GM21825 (cell line): ENCODE measurements at regions not wholly inside any gene's neighbourhood (a gene's known extent, or its start where the extent isn't known, plus 50 kb on each side); places are given as distances from the start of the nearest gene placed in this dataset.
A peak's percentile ranks its signal among the peaks of the same experiment; 100 is the strongest.

Source experiments
- ATAC-seq: cut with Tn5 transposase; IDR thresholded peaks from one replicate; pipeline ENCODE4 v1.9.1; 2021; ENCODE audit warnings: mild to moderate bottlenecking, moderate library complexity; ENCODE audit not compliant: unreplicated experiment

DNA sequence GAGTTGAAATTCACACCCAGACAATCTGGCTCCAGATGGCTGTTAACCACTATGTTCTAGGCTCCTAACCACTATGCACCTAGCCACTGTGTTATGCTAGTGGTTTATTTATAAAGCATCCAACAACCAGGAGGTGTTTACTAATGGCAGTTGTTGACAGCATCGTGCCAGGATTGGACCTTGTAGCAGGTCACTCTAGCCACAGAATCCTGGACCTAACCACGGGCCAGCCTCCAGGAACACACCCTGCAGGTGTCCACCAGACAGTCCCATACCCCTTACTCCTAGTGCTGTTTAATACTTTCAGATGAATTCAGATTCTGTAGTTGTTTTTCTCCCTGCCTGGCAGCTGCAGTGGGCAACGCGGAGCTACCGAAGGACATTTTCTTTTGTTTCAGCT is 109.4 kb upstream of the MYL2 start:
- ATAC-seq = no peak

DNA sequence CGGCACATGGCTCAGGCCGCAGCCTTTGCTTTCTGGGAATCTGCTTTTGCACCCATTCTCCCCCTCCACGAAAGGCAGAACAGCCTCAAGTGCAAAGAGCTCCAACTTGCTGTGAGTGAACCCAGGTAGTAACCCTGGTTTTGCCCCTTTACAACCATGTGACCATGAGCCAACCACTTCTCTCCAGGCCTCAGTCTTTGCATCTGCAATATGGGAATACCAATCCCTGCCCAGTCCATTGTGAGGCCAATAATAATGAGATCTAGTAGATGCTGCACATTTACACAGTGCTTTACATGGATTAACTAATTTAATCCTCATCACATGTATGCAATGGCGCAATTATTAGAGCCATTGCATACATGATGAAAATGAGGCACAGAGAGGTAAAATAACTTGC is 108.9 kb upstream of the MYL2 start:
- ATAC-seq = no peak

DNA sequence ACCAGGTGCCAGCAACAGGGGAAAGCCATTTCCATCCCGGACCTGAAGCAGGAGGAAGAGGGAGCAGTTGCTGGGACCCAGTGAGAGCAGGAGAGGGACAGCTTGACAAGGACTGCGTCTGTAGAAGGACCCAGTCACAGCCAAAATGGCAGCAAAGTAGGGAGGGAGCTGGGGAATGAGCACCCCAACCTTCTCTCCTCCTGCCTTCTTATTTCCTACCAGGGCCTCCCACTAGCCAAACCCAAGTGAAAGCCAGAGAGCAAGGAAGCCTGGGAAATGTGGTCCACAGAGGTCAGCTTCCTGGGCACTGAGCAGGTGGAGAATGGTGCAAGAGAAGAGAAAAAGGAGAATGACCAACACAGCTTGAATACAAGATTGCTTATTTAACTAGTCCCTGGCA is 108.5 kb upstream of the MYL2 start:
- no peak for ATAC-seq

DNA sequence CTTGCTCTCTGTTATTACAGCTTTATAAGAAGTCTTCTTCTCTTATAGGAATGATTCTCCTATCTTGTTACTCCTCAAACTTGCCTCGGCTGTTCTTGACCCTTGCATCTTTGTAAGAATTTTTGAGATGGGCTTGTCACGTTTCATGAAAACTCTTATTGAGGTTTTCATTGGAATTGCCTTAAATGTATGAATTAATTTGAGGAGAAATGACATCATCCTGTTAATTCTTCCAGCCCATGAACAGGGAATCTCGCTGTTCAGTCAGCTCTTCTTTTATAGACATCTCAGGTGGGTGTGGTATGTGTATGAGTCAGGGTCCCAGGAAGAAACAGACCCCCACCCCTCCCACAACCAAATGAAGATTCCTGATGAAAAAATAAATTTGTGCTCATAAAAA is 107.1 kb upstream of the MYL2 start:
- no peak for ATAC-seq

DNA sequence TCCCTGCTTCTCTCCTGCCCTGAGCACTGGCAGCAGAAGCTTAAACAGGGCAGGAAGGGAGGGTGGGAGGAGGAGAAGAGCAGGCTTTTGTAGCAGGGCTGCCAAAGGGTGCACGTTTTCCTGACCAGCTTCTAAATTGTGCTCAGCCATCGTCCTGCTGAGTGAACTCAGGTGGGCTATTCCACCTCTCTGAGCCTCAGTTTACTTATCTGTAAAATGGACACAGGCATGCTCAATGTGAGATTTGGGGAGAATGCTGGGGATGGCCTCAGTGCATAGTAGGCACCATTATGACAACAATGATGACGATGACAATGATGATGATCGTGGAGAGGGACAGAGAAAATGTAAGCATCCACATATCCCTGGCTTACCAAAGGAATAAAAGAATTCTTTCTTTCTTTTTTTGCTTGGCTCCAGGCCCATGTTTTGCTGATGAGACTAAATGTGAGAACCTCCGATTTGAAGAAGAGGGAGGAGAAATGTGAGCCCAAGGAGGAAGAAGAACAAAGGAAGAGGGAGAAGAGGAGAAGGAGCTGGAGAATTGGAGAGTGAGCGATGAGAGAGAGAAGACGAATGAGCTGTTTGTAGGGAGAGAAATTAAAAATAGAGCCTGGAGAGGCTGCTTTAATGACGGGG is 105.5 kb upstream of the MYL2 start:
- ATAC-seq = no peak

DNA sequence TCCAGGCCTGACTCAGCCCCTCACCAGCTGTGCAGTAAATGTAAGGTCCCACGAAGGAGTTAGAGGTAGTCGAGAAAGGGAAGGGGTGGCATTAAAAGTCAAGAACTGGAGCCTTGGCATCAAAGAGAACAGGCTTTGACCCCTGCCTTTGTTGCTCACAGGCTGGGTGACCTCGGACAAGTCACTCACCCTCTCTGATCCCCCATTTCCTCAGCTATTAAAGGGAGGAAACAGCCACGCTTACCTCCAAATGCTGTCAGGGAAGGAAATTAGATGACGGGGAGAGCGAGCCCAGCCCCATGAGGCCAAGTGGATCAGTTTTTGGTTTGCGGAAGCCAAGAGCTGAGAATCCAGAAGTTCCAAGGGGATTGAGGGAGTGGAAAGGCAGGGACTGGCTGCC is 104.9 kb upstream of the MYL2 start:
- ATAC-seq = no peak

DNA sequence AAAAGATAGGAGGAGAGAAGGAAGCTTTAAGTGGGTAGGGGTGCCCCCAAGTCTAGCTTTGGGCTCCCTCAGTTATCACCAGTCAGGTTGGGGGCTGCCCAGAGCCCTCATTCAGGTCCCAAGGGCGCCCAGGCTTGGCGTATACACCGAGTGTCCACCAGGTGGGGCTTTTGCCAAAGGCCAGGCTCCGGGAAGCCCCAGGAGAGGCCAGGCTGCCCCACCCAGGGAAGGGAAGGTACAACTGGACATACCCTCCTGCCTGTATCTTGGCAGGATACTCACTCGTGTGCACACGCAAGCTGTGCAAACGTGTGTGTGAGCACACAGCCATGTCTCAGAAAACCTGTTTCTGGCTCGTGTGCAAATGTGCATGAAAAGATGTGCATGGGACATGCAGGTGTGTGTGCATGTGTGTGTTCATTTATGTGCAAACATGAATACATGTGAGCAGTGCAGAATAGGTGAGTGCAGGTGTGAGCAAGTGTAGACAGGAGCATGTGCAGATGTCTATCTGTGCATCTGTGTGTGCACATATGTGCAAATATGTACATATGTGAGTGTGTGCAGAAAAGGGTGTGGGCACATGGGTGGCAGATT is 103.9 kb upstream of the MYL2 start:
- ATAC-seq = peak; percentile 57

DNA sequence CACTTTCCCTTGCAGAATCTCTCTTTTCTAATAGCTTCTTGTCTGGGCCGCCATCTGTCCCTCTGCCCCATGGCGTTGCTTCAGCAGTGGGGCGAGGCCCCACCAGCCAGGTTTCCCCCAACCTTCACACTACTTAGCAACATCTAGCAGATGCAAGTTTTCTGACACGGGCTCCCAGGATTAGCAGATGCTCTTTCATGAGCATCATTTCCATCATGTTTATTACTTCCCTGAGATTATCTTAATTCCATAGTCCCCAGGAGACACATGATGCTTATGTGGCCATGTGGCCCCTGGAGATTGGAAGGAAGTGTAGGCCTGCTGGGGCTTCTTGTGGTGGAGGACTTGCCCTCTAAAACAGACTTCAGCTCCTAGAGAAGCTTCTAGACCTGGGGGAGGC is 102.0 kb upstream of the MYL2 start:
- ATAC-seq = no peak

DNA sequence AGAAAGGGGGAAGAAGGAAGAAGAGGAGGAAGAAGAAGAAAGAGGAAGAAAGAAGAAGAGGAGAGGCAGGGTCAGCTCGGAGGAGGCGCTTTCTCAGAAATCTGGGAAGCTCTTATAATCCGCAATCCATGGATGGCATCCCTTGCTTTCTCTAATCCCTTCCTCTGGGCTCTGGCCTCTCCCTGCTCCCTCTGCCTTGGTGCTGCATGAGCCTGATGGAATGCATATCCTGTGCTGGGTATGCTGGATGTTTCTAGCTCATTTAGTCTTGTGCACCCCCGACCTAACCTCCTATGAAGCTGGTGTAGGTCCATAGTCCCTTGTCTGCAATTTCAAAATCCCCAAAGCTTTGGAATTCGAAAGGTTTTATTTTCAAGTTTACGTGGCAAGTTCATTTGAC is 94.2 kb upstream of the MYL2 start:
- ATAC-seq = no peak

DNA sequence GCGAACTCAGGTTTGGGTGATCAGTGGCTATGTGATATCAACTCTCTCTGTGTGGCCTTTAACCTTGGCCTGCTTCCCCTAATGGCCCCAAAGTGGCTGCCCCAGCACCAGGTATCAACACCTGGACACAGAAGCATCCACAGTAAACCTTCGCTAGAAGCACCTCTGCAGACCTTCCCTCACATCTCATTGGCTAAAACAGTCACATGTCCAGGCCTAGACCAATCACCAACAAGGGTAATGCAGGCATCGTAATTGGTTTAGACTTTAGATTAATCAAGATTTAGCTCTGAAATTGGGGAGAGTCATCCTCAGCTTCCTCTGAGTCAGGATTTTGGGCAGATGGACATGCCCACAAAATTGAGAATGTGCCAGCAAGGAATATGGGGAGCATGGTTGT is 92.5 kb upstream of the MYL2 start:
- no peak for ATAC-seq

DNA sequence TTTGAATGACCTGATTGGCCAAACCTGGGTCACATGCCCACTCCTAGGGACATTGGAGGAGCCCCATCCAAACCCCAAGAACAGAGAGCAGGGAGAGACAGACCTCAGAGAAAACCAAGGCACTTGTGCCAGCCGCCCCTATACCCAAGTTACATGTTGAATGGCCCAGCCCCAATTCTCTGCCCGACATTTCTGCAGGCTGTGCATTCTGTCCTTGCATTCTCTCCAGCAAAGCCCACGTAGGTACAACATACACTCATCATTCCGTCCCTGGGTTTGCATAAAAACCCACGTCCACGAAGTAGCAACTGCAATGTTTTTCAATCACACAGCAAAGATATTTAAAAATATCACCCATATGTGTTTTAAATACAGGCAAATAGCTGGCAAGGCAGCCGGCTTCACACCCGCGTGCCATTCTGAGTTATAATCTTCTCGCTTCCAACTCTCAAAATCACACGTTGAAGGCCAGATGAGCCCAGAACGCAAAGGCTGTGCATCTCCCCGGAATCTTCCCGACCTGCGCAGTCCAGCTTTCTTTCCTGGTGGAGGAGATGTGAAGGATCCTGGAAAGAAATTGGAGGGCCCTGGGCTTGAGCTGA is 91.7 kb upstream of the MYL2 start:
- ATAC-seq = no peak

DNA sequence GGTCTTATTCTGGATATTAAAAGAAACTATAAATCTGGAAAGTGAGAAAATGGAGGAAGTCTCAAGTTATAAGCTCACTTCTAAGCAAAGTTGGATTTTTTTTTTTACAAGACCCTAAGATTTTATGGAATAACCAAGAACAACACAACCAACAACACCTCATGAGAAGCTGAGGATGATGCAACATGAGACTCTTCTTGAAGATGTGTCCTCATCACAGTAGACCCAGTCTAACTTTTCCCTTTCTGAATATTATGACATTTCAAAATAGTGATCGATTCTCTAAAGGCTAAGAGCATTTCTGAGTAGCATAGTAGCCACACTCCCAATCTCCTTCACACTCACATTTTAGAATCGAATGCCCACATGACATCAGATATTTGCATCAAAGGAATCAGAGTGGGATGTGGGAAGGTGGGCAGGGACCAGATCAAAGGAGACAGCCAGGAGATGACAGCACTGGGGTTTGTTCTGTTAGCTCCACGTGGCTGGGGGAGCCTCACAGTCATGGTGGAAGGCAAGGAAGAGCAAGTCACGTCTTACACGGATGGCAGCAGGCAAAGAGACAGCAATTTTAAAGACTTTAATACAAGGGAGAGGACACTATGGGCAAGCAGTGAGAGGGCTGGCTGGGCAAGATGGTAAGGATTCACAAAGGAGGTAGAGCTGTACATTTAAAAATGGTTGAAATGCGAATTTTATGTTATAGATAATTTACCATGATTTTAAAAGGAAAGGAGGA is 90.7 kb upstream of the MYL2 start:
- no peak for ATAC-seq

DNA sequence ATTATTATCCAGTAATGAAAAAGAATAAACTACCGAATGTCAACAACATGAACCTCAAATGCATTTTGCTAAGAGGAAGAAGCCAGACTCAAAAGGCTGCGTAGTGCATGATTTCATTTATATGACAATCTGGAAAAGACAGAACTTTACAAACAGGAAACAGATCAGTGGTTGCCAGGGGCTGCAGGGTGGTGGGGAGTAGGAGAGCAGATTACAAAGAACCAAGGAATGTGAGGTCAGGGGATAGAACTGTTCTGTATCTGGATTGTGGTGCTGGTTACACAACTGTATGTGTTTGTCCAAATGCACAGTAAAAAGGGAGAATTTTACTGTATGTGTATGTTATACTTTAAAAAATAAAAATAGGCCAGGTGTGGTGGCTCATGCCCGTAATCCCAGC is 89.7 kb upstream of the MYL2 start:
- ATAC-seq = no peak

DNA sequence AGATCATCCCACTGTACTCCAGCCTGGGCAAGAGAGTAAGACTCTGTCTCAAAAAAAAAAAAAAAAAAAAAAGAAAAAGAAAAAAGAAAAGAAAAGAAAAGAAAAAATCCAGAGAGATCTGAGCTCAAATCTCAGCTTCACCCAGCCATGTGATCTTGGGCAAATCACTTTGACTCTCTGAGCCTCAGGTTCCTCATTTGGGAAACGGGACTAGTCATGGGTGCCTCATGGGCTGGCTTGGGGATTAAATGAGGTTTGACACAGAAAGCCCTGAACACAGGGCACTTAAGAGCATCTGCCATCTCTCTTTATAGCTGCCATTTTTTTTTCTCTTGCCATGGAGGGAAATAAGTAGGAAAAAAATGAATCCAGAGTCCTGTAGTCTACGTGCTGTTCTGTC is 86.2 kb upstream of the MYL2 start:
- no peak for ATAC-seq

DNA sequence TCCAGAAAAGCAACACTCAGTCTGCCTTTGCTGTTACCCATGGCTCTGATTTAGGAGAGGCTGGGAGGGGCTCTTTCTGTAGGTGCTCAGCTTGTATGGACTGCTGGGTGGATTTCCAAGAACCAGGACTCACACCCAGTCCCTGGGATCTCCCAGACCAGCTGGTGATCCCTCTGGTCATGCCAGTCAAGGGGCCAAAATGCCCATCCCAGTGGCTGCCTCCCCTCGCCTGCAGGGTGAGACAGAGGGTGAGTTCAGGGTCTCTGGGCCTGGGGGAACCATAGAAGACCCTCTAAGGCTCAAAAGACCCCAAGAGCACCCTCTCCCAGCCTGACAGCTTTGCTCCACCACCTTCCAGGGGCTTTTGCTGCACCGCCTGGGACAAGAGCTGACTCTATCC is 78.6 kb upstream of the MYL2 start:
- no peak for ATAC-seq

DNA sequence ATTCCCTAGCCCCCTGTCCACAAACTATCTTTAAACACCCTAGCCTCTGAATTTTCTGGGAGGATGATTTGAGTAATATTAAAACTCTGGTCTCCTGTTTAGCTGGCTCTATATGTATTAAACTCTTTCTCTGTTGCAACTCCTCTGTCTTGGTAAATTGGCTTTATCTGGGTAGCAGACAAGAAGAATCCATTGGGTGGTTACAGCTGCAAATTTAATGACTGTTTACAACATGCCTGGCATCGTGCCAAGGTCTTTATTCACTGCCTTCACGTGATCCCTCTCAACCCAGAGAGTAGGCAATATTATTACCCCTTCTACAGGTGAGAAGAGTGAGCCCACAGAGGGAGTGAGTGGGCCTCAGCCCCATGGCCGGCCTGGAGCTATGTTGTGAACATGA is 77.8 kb upstream of the MYL2 start:
- ATAC-seq = no peak

DNA sequence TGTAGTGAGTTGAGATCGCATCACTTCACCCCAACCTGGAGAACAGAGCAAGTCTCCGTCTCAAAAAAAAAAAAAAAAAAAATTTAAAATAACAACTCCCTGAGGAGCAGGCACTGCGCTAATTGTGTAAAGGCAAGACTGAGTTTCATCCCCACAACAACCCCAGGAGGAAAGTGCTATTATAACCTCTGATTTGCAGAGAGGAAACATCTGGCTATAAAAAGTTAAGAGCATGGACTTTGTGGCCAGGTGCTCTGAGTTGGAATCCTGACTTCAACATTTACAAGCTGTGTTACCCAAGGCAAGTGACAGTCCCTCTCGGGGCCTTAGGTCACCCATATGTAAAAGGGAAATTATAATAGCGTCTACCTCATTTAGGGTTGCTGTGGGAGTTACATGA is 76.0 kb upstream of the MYL2 start:
- no peak for ATAC-seq

DNA sequence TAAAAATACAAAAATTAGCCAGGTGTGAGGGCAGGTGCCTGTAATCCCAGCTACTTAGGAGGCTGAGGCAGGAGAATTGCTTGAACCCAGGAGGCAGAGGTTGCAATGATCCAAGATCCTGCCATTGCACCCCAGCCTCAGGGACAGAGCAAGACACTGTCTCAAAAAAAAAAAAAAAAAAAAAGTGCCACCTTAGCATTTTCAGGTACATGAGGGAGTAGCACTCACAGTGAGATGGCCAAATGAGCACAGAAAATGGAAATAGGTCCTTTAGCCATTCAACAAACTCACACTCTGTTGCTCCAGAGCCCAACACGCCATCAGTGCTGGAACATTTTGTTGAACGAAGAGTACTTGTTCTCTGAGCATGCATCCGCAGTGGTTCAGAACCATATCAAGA is 75.2 kb upstream of the MYL2 start:
- ATAC-seq = no peak

DNA sequence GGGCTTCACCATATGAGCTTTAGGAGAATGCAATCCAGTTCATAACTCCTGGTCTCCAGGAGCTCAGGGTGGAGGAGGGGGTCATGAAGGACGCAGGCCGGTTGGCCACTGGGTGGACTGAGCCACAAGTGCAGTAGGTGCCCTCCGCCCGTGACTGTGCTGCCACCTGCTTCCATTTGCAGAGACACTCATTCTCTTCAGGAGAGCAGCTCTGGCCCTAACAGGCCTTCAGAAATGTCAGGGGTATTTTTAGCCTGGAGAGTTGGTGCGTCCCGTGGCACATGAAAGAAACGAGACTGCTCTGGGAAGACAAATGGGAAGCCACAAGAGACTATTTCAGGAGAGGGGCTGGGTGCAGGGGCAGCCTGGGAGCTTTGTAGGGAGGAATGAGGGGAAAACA is 74.6 kb upstream of the MYL2 start:
- no peak for ATAC-seq

DNA sequence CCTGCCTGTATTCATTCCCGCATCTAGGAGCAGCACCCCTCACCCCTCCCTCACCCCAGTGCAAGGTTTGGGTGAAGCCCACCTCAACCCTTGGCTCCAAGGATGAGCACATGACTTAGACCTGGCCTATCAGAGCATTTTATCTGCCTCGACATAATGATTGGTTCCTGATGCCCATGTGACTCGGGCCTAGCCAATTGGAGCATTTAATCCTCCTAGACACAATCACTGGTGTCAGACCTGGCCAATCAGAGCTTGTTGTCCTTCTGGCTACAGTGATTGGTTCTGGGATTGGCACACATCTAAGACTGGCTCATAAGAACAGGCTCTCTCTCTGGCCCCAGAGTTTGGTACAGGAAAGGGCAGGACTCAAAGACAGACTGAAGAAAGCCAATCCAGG is 73.1 kb upstream of the MYL2 start:
- ATAC-seq = no peak

DNA sequence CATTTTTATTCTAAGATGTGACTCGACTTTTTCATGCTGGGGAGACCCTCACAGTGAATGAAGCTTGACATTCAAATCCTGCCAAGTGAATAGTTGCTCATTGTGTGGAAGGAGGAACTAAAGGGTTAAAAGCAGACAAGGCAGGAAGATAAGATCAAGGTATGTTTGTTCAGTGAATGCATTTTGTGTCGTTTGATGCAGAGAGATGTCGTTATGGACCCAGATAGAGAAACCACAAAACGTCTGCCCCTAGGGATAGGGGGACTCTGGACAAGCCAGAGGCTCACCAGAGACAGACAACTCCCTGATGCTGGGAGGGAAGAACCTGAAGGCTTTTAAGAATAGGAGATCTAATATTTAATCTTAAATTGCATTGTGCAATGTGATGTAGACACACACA is 72.5 kb upstream of the MYL2 start:
- ATAC-seq = no peak

DNA sequence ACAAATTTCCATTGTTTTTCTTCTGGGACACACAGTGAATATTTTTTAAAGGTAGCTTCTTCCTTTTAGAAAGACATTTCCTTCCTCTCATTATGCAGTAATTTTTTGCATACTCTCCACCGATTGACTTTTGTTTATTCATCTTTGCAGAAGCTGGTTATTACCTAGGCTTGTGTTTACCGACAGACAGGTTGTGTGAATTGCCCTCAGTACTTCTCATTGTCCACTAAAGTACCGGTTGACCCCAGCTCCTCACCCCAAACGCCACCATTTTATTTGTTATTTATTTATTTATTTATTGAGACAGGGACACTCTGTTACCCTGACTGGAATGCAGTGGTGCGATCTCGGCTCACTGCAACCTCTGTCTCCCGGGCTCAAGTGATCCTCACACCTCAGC is 63.4 kb upstream of the MYL2 start:
- no peak for ATAC-seq
